Smooth muscle cell (in vitro differentiated cells): ENCODE measurements at regions not wholly inside any gene's neighbourhood (a gene's known extent, or its start where the extent isn't known, plus 50 kb on each side); places are given as distances from the start of the nearest gene placed in this dataset.

Experiments
- DNase-seq: peaks from one replicate; lab custom pipeline; 2025; ENCODE audit not compliant: unreplicated experiment; lab: John Stamatoyannopoulos, UW
- H2AFZ ChIP-seq: fragments of 200-600 bp; sonication (generic); 2 replicates; pipeline ENCODE4 v1.6.0; 2016; ENCODE audit warnings: antibody characterized with exemption, low read depth, mild to moderate bottlenecking
- H3F3A ChIP-seq: fragments of 200-600 bp; sonication (generic); 2 replicates; pipeline ENCODE4 v1.6.0; 2017; ENCODE audit warnings: antibody characterized with exemption, low read depth
- H3K27ac ChIP-seq: fragments of 200-600 bp; sonication (generic); 2 replicates; pipeline ENCODE4 v1.5.1; 2016; ENCODE audit warnings: low read depth, mild to moderate bottlenecking
- H3K27me3 ChIP-seq: fragments of 200-600 bp; sonication (generic); 2 replicates; pipeline ENCODE4 v1.6.1; 2016; ENCODE audit warnings: low read depth, mild to moderate bottlenecking
- H3K36me3 ChIP-seq: fragments of 200-600 bp; sonication (generic); 2 replicates; pipeline ENCODE4 v1.5.1; 2016; ENCODE audit warnings: low read depth
- H3K4me1 ChIP-seq: fragments of 200-600 bp; sonication (generic); 2 replicates; pipeline ENCODE4 v1.5.1; 2016; ENCODE audit warnings: low read depth
- H3K4me2 ChIP-seq: fragments of 200-600 bp; sonication (generic); 2 replicates; pipeline ENCODE4 v1.6.0; 2016; ENCODE audit warnings: mild to moderate bottlenecking
- H3K4me3 ChIP-seq: fragments of 200-600 bp; sonication (generic); 2 replicates; pipeline ENCODE4 v1.5.1; 2016; ENCODE audit warnings: mild to moderate bottlenecking
- H3K79me2 ChIP-seq: fragments of 200-600 bp; sonication (generic); 2 replicates; pipeline ENCODE4 v1.6.0; 2016; ENCODE audit warnings: low read depth, mild to moderate bottlenecking
- H3K9ac ChIP-seq: fragments of 200-600 bp; sonication (generic); 2 replicates; pipeline ENCODE4 v1.6.0; 2016; ENCODE audit warnings: low read depth
- H3K9me3 ChIP-seq: fragments of 200-600 bp; sonication (generic); replicated peaks from 2 replicates; pipeline ENCODE4 v1.5.1; 2016; ENCODE audit warnings: low read depth
- H4K20me1 ChIP-seq: fragments of 200-600 bp; sonication (generic); 2 replicates; pipeline ENCODE4 v1.6.0; 2016; ENCODE audit warnings: low read depth
- CTCF ChIP-seq: fragments of 200-600 bp; sonication (generic); IDR thresholded peaks from 2 replicates; pipeline ENCODE4 v1.5.1; 2017; ENCODE audit warnings: borderline replicate concordance, mild to moderate bottlenecking, antibody characterized with exemption; ENCODE audit not compliant: insufficient read depth, poor library complexity, severe bottlenecking
- WGBS: methylation state at CpG from one replicate; pipeline ENCODE4 v1.1.7; 2016; ENCODE audit warnings: low lambda C conversion rate; 5-methylcytosine and 5-hydroxymethylcytosine counted together

DNA sequence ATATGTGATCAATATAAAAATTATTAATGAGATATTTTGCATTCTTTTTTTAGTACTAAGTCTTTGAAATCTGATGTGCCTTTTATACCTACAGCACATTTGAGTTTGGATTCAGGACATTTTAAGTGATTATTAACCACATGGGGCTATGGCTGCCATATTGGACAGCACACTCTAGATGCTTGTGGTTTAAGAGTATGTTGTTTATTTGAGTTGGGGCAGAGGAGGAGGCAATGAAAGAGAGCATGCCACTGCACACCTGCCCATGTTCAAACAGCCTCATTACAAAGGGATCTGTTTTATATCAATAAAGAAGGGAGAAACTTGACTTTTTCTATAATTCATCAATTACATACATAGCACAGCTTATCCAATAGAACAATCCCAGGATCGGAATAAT is 99.4 kb upstream of the EDEM3 start:
- Histone ChIP-seq H3K27me3 (no peaks in the 10 kb centered on the region), H4K20me1 (no peaks in the 10 kb centered on the region), H3K9me3 (no peaks in the 10 kb centered on the region), H3K27ac (no peak overlapping the region), H3K4me1 (no peaks in the 10 kb centered on the region), H3K4me3 (no peak overlapping the region), H3K79me2 (no peaks in the 10 kb centered on the region), H3K36me3 (no peaks in the 10 kb centered on the region), H3K9ac (no peak overlapping the region), H2AFZ (no peak overlapping the region), H3F3A (no peaks in the 10 kb centered on the region), H3K4me2 (no peak overlapping the region)
- DNase-seq, result no peak
- 100% methylated on average over 1 of the region's 1 CpG for WGBS
- no peak for TF ChIP-seq CTCF

DNA sequence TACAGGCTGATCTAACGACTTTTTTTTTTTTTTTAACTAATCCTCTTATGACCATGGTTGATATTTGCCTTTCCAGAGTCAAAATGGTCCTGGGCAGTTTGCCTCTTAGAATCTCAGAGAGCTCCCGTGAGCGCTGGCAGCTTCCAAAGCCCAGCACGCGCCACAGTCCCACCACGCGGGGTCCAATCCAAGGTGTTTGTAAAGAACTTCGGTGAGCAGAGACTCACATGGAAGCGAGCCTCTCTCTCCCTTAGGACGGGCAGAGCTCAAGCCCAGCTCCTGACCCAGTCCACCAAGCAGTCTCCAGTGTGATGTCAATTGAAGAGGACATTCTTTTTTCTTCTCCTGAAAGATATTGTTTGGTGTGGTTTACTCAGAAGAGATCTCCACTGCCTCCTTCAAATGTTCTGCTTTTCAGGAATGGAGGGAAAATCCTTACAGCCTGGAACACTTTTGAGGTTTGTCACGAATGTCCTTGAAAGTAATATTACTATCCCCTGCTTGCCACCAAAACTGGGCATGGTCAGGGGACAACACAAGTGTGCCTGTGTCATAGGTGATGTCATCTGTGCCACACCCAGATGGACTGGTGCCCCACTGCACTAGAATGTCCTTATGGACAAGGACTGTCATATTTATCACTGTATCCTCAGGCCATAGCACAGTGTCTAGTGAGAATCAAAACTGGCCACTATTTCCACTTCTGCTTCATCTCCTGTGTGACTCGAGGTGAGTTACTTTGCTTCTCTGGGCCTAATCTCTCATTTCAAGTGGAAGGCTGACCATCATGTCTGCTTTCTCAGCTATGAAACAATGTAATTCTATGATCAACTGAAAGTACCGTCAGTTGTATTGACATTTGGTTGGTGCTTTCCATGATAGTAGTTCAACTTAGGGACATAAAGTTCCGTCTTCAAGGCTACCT is 97.4 kb upstream of the EDEM3 start:
- no peak for DNase-seq
- H3K27me3 ChIP-seq, result no peaks in the 10 kb centered on the region
- TF ChIP-seq CTCF, result no peak
- H3K9me3 ChIP-seq, result no peaks in the 10 kb centered on the region
- WGBS, result 88% methylated on average over 14 of the region's 14 CpGs
- no peak overlapping the region for H2AFZ ChIP-seq
- H3K79me2 ChIP-seq, result no peaks in the 10 kb centered on the region
- H3K4me1 ChIP-seq, result no peaks in the 10 kb centered on the region
- H3K27ac ChIP-seq, result no peak overlapping the region
- no peak overlapping the region for H3K4me2 ChIP-seq
- no peak overlapping the region for H3K4me3 ChIP-seq
- H4K20me1 ChIP-seq, result no peaks in the 10 kb centered on the region
- H3K36me3 ChIP-seq, result no peaks in the 10 kb centered on the region
- H3F3A ChIP-seq, result no peaks in the 10 kb centered on the region
- H3K9ac ChIP-seq, result no peak overlapping the region

GRCh38 chr1:184843732-184844495 is 89.3 kb upstream of the EDEM3 start:
- H3K27ac ChIP-seq, result no peak overlapping the region
- H2AFZ ChIP-seq, result no peak overlapping the region
- TF ChIP-seq CTCF, result no peak
- H3K27me3 ChIP-seq, result no peaks in the 10 kb centered on the region
- no peaks in the 10 kb centered on the region for H4K20me1 ChIP-seq
- H3K4me1 ChIP-seq, result no peaks in the 10 kb centered on the region
- H3K36me3 ChIP-seq, result no peaks in the 10 kb centered on the region
- H3K9me3 ChIP-seq, result no peaks in the 10 kb centered on the region
- no peak overlapping the region for H3K4me3 ChIP-seq
- no peak overlapping the region for H3K4me2 ChIP-seq
- no peak overlapping the region for H3K9ac ChIP-seq
- no peak for DNase-seq
- 86% methylated on average over 6 of the region's 6 CpGs for WGBS
- H3F3A ChIP-seq, result no peaks in the 10 kb centered on the region
- no peaks in the 10 kb centered on the region for H3K79me2 ChIP-seq
